Astrocyte (in vitro differentiated cells and primary cell): ENCODE measurements at regions not wholly inside any gene's neighbourhood (a gene's known extent, or its start where the extent isn't known, plus 50 kb on each side); places are given as distances from the start of the nearest gene placed in this dataset.

Experiments used
- DNase-seq: peaks from one replicate; pipeline ENCODE4 v3.0.0-alpha.2; 2010; ENCODE audit warnings: low read depth
- FAIRE-seq: peaks from 2 replicates; lab custom pipeline; 2011; peaks lifted over from hg19 to GRCh38; lab: Jason Lieb, UNC
- H2AFZ ChIP-seq: 2 replicates; pipeline ENCODE4 v1.6.0; 2012; ENCODE audit warnings: low read depth, low read length, inconsistent platforms
- H3K27ac ChIP-seq: 2 replicates; pipeline ENCODE4 v1.5.1; 2011; ENCODE audit warnings: low read depth, low read length, inconsistent platforms
- H3K27me3 ChIP-seq: 2 replicates; pipeline ENCODE4 v1.6.0; 2011; ENCODE audit warnings: low read length, inconsistent platforms; ENCODE audit not compliant: insufficient read depth
- H3K36me3 ChIP-seq: 2 replicates; pipeline ENCODE4 v1.5.1; 2011; ENCODE audit warnings: low read length, inconsistent platforms; ENCODE audit not compliant: insufficient read depth
- H3K4me1 ChIP-seq: 2 replicates; pipeline ENCODE4 v1.5.1; 2011; ENCODE audit warnings: low read length, inconsistent platforms; ENCODE audit not compliant: insufficient read depth
- H3K4me2 ChIP-seq: 2 replicates; pipeline ENCODE4 v1.6.0; 2012; ENCODE audit warnings: low read length, inconsistent platforms
- H3K4me3 ChIP-seq: 2 replicates; pipeline ENCODE4 v1.5.1; 2011; ENCODE audit warnings: low read depth, mild to moderate bottlenecking, low read length, inconsistent platforms; ENCODE audit not compliant: insufficient read depth
- H3K79me2 ChIP-seq: 2 replicates; pipeline ENCODE4 v1.6.0; 2012; ENCODE audit warnings: mild to moderate bottlenecking, low read length, inconsistent platforms; ENCODE audit not compliant: insufficient read depth
- H3K9ac ChIP-seq: 2 replicates; pipeline ENCODE4 v1.6.0; 2012; ENCODE audit warnings: mild to moderate bottlenecking, low read length, inconsistent platforms
- H3K9me3 ChIP-seq: 2 replicates; pipeline ENCODE4 v1.5.1; 2012; ENCODE audit warnings: low read depth, mild to moderate bottlenecking, low read length, inconsistent platforms; ENCODE audit not compliant: insufficient read depth
- H4K20me1 ChIP-seq: 2 replicates; pipeline ENCODE4 v1.6.0; 2012; ENCODE audit warnings: low read length, inconsistent platforms; ENCODE audit not compliant: insufficient read depth
- H3K27ac Mint-ChIP-seq: one replicate; pipeline ENCODE4 v1.8.0; 2021; ENCODE audit warnings: mild to moderate bottlenecking, mixed read lengths; ENCODE audit not compliant: unreplicated experiment
- H3K27me3 Mint-ChIP-seq: one replicate; pipeline ENCODE4 v1.8.0; 2021; ENCODE audit warnings: low read depth, mixed read lengths; ENCODE audit not compliant: unreplicated experiment
- H3K36me3 Mint-ChIP-seq: one replicate; pipeline ENCODE4 v1.8.0; 2021; ENCODE audit warnings: low read depth, mixed read lengths; ENCODE audit not compliant: unreplicated experiment
- H3K4me1 Mint-ChIP-seq: one replicate; pipeline ENCODE4 v1.8.0; 2021; ENCODE audit warnings: low read depth, mixed read lengths; ENCODE audit not compliant: unreplicated experiment
- H3K4me3 Mint-ChIP-seq: one replicate; pipeline ENCODE4 v1.8.0; 2021; ENCODE audit warnings: mild to moderate bottlenecking, moderate library complexity, mixed read lengths; ENCODE audit not compliant: unreplicated experiment
- H3K9me3 Mint-ChIP-seq: one replicate; pipeline ENCODE4 v1.8.0; 2021; ENCODE audit warnings: mild to moderate bottlenecking, mixed read lengths; ENCODE audit not compliant: unreplicated experiment
- EZH2 ChIP-seq: IDR thresholded peaks from 2 replicates; pipeline ENCODE4 v1.6.1; 2012; ENCODE audit warnings: mild to moderate bottlenecking, low read length, inconsistent platforms; ENCODE audit not compliant: insufficient read depth
- TF ChIP-seq, protein P1 (sequence below): IDR thresholded peaks from 2 replicates; pipeline ENCODE4 v1.5.1; 2011; ENCODE audit warnings: low read depth, mild to moderate bottlenecking, inconsistent platforms, low read length, moderate library complexity; ENCODE audit not compliant: insufficient read depth

DNA sequence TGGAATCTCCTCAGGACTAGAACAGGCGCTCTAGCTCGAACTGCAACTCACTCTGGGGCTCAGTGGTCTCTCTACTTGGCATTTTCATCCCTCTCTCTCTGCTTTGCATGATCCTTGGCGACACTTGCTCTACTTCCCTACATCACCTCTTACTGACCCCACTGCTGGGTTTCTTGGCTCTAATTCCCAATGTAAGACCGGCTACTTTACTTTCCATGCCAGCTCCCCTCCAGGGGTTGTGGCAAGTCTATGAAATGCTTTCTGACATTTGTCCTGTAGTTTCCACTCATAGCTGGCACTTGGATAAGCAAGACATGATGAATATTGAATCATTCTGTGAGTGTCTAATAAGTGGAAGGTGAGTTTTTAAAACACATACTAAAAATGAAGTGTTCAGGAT is 292.3 kb downstream of the USP25 start:
- Histone ChIP-seq H4K20me1 (no peaks in the 10 kb centered on the region), H3K9me3 (no peaks in the 10 kb centered on the region), H3K4me1 (no peaks in the 10 kb centered on the region), H3K27me3 (no peaks in the 10 kb centered on the region), H3K27ac (no peak overlapping the region), H3K4me3 (no peak overlapping the region), H3K9ac (no peak overlapping the region), H3K4me2 (no peak overlapping the region), H3K79me2 (no peaks in the 10 kb centered on the region), H2AFZ (no peak overlapping the region), H3K36me3 (no peaks in the 10 kb centered on the region)
- Mint-ChIP-seq H3K27ac (no peak overlapping the region), H3K36me3 (no peaks in the 10 kb centered on the region), H3K4me3 (no peak overlapping the region), H3K9me3 (no peaks in the 10 kb centered on the region), H3K27me3 (no peaks in the 10 kb centered on the region), H3K4me1 (no peaks in the 10 kb centered on the region)
- no peak for FAIRE-seq
- TF ChIP-seq EZH2, result no peak
- TF ChIP-seq, protein P1, sequence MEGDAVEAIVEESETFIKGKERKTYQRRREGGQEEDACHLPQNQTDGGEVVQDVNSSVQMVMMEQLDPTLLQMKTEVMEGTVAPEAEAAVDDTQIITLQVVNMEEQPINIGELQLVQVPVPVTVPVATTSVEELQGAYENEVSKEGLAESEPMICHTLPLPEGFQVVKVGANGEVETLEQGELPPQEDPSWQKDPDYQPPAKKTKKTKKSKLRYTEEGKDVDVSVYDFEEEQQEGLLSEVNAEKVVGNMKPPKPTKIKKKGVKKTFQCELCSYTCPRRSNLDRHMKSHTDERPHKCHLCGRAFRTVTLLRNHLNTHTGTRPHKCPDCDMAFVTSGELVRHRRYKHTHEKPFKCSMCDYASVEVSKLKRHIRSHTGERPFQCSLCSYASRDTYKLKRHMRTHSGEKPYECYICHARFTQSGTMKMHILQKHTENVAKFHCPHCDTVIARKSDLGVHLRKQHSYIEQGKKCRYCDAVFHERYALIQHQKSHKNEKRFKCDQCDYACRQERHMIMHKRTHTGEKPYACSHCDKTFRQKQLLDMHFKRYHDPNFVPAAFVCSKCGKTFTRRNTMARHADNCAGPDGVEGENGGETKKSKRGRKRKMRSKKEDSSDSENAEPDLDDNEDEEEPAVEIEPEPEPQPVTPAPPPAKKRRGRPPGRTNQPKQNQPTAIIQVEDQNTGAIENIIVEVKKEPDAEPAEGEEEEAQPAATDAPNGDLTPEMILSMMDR, result no peak
- no peak for DNase-seq

DNA sequence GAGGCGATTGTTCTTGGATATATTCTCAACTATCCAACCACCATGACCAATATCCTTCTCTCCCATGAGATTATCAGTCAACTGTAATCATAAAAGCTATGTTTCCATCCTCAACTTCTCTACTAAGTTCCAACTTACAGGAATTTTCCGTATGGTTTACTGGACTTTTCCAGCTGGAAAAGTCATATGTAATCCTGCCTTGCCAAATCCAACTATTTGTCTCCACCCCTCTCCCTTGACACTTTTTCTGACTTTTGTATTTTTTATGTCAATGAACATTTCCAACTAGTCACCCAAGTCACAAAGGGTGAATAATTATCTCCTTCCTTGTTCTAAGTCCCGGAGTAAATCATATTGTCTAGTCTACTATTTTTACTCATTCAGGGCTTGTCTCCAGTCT is 293.1 kb downstream of the USP25 start:
- no peak for FAIRE-seq
- Histone ChIP-seq H4K20me1 (no peaks in the 10 kb centered on the region), H2AFZ (no peak overlapping the region), H3K27me3 (no peaks in the 10 kb centered on the region), H3K4me2 (no peak overlapping the region), H3K4me1 (no peaks in the 10 kb centered on the region), H3K36me3 (no peaks in the 10 kb centered on the region), H3K9me3 (no peaks in the 10 kb centered on the region), H3K27ac (no peak overlapping the region), H3K79me2 (no peaks in the 10 kb centered on the region), H3K9ac (no peak overlapping the region), H3K4me3 (no peak overlapping the region)
- no peak overlapping the region for H3K4me3 Mint-ChIP-seq
- H3K4me1 Mint-ChIP-seq, result no peaks in the 10 kb centered on the region
- H3K27me3 Mint-ChIP-seq, result no peaks in the 10 kb centered on the region
- H3K36me3 Mint-ChIP-seq, result no peaks in the 10 kb centered on the region
- no peaks in the 10 kb centered on the region for H3K9me3 Mint-ChIP-seq
- DNase-seq, result no peak
- no peak for TF ChIP-seq EZH2
- TF ChIP-seq, protein P1, result no peak
- H3K27ac Mint-ChIP-seq, result no peak overlapping the region

DNA sequence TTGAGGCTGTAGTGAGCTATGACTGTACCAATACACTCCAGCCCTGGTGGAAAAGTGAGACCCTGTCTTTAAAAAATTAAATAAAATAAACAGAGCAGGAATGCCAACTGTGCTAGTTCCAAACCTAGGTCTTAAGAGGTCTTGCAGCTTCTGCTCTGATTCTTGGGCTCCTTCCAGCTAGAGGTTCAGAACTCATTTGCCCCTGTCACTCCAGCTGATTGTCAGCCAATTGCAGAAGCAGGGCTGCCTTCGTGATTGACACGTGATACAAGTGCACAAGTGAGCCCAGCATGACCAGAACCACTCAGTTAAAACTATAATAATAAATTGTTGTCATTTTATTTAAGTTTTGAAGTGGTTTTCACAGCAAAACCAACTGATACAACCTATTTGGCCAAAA is 298.4 kb downstream of the USP25 start:
- Histone ChIP-seq H3K4me2 (no peak overlapping the region), H3K27ac (no peak overlapping the region), H3K36me3 (no peaks in the 10 kb centered on the region), H3K9ac (no peak overlapping the region), H3K4me3 (no peak overlapping the region), H3K9me3 (no peaks in the 10 kb centered on the region), H3K4me1 (no peaks in the 10 kb centered on the region), H3K79me2 (no peaks in the 10 kb centered on the region), H3K27me3 (no peaks in the 10 kb centered on the region), H4K20me1 (no peaks in the 10 kb centered on the region), H2AFZ (no peak overlapping the region)
- FAIRE-seq (no peak), DNase-seq (no peak)
- TF ChIP-seq, protein P1, result no peak
- TF ChIP-seq EZH2, result no peak
- Mint-ChIP-seq H3K27me3 (no peaks in the 10 kb centered on the region), H3K9me3 (no peaks in the 10 kb centered on the region), H3K27ac (no peak overlapping the region), H3K36me3 (no peaks in the 10 kb centered on the region), H3K4me3 (no peak overlapping the region), H3K4me1 (no peaks in the 10 kb centered on the region)
